Fibroblast of villous mesenchyme (primary cell): ENCODE measurements at regions not wholly inside any gene's neighbourhood (a gene's known extent, or its start where the extent isn't known, plus 50 kb on each side); places are given as distances from the start of the nearest gene placed in this dataset.

Experiments
- DNase-seq: peaks from one replicate; pipeline ENCODE4 v3.0.0-alpha.2; 2010; ENCODE audit warnings: low read depth
- H3K4me3 ChIP-seq: 2 replicates; pipeline ENCODE4 v1.5.1; 2011; ENCODE audit warnings: low read depth, mild to moderate bottlenecking, low read length
- TF ChIP-seq, protein P1 (sequence below): IDR thresholded peaks from 2 replicates; pipeline ENCODE4 v1.5.1; 2012; ENCODE audit warnings: low read depth, mild to moderate bottlenecking, low read length; ENCODE audit not compliant: insufficient read depth

DNA sequence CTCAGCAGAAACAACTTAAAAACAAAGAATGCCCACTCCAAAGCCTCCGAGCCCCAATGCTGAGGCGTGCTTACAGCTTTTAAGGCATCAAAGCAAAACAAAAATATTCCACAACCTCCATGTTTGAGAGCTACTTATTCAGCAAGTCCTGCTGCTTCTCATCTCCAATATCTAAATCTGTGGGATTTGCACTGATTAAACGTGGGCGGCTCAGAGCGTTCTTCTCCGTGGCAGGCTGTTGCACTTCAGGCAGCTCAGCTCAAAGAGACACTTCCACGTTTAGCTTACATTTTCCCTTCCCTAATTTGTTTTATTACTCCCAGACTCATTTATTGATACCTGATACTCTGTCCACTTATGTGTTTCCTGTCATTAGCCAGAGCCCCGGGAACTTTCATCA is 282.6 kb upstream of the MCTP2 start:
- TF ChIP-seq, protein P1, sequence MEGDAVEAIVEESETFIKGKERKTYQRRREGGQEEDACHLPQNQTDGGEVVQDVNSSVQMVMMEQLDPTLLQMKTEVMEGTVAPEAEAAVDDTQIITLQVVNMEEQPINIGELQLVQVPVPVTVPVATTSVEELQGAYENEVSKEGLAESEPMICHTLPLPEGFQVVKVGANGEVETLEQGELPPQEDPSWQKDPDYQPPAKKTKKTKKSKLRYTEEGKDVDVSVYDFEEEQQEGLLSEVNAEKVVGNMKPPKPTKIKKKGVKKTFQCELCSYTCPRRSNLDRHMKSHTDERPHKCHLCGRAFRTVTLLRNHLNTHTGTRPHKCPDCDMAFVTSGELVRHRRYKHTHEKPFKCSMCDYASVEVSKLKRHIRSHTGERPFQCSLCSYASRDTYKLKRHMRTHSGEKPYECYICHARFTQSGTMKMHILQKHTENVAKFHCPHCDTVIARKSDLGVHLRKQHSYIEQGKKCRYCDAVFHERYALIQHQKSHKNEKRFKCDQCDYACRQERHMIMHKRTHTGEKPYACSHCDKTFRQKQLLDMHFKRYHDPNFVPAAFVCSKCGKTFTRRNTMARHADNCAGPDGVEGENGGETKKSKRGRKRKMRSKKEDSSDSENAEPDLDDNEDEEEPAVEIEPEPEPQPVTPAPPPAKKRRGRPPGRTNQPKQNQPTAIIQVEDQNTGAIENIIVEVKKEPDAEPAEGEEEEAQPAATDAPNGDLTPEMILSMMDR: no peak
- no peak overlapping the region for H3K4me3 ChIP-seq
- no peak for DNase-seq

DNA sequence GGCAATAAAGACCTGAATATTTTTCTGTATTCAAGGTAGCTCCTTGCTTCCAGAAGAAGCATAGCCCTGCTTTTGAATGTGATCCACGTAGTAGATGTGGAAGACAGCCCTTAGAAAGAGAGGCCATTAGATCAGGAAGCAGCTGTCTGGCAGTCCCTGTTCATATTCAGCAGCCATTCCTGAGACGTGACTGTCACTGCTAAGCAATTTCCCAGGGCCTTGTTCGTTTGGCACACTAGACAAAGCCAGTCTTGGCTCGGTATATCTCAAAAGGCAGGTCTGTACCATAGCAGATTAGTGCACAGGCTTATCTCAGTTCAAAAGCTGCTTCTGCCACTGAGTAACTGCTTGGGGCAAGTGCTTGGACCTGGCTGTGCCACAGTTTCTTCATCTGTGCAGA is 287.8 kb upstream of the MCTP2 start:
- TF ChIP-seq, protein P1: no peak
- H3K4me3 ChIP-seq: no peak overlapping the region
- no peak for DNase-seq

DNA sequence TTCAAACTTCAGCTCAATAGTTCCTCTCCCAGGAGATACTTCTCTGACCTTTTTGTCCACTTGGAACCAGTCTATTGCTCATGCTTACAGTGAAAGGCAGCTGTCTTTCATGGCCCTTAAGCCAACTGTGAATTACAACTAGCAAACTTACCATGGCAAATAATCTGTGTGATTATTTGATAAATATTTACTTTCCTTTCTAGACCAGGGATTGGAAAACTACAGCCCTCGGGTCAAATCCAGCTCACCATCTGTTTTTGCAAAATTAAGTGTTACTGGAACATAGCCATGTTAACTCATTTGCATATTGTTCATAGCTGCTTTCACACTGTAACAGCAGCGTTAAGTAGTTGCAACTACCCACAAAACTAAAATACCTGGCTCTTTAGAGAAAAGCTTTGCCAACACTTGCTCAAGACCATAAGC is 289.1 kb upstream of the MCTP2 start:
- DNase-seq: peak; percentile 14
- TF ChIP-seq, protein P1: no peak

DNA sequence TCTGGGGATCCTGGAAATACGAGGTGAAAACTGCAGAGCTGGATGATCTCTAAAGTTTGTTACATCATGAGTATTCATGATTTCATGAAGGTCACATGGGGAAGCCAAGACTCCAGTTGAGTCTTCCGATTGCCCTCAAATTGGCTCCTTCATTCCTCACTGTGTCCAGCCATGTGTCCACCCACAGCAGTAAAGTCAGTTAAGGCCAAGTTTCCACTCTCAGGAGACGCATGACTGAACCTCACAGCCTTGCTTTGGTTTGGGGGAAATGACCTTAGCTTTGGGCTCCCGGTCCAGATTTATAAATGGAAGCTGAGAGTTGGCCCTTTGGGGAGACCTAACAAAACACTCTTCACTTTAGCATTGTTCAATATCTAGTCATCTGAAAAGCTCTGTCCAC is 289.7 kb upstream of the MCTP2 start:
- no peak overlapping the region for H3K4me3 ChIP-seq
- TF ChIP-seq, protein P1: no peak
- DNase-seq: no peak

More for the DNA sequence above, 289.1 kb upstream of the MCTP2 start:
- H3K4me3 ChIP-seq: no peak overlapping the region

DNA sequence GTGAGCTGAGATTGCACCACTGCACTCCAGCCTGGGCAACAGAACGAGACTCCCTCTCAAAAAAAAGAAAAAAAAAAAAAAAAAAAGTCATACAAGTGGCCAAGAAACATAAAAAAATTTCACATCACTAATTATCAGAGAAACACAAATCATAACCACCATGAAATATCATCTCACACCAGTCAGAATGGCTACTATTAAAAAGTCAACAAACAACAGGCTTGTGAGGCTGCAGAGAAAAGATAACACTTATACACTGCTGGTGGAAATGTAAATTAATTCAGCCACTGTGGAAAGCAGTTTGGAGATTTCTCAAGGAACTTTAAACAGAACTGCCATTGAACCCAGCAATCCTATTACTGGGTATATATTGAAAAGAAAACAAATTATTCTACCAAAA is 291.1 kb upstream of the MCTP2 start:
- no peak for DNase-seq
- TF ChIP-seq, protein P1: no peak

DNA sequence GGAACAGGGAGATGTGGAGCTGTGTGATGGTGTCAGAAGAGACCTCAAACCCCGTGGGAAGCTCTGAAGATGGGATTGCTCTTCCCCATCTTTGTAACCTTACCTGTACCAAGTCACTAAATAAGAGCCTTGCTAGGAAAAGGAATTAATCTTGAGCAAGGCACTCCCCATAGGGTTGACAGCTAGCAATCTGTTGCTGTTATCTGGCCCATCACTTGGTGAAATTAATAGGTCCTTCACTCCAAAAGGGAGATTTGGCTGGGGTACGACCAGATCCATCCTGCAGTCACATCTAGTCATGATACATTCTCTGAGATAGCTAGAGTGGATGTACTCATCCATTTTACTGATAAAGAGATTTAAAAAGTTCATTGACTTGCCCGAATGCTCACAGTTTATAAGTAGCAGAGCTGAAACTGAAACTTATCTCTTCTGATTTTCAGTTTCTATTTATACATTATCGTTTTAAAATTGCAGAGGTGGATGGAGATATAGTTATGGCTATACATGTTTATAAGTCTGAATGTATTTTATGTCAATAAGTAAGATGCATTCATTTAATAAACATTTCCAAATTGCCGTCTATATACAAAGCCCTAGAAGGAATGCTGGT is 299.1 kb upstream of the MCTP2 start:
- TF ChIP-seq, protein P1: no peak
- DNase-seq: no peak
- no peak overlapping the region for H3K4me3 ChIP-seq

More for the DNA sequence above, 291.1 kb upstream of the MCTP2 start:
- no peak overlapping the region for H3K4me3 ChIP-seq
